Heart right ventricle (tissue), 16 donors: ENCODE measurements at regions not wholly inside any gene's neighbourhood (a gene's known extent, or its start where the extent isn't known, plus 50 kb on each side); places are given as distances from the start of the nearest gene placed in this dataset.

ENCODE experiments used
- ATAC-seq, 8 donors: fragments of 200-7000 bp; cut with Tn5 transposase; one replicate each; pipeline ENCODE4 v1.9.1; 2020; ENCODE audit warnings: mild to moderate bottlenecking in 8 of 8, moderate library complexity in 8 of 8, moderate number of reproducible peaks in 1 of 8
- DNase-seq, 2 donors: peaks; one replicate each; pipeline ENCODE4 v3.0.0-alpha.2; 2020
- H3K27ac ChIP-seq, 10 donors: fragments of 200-600 bp; sonication (generic) in 2 of 10; one replicate each; pipeline versions ENCODE4 v1.5.0 to v1.8.0; 2020 to 2022; ENCODE audit warnings: mild to moderate bottlenecking in 3 of 10
- H3K27me3 ChIP-seq, 7 donors: fragments of 200-600 bp; one replicate each; pipeline ENCODE4 v1.8.0; 2021 to 2022; ENCODE audit warnings: mild to moderate bottlenecking in 2 of 7
- H3K36me3 ChIP-seq, 9 donors: fragments of 200-600 bp; sonication (generic) in 1 of 9; one replicate each; pipeline versions ENCODE4 v1.5.0 to v1.8.0; 2020 to 2022; ENCODE audit warnings: mild to moderate bottlenecking in 2 of 9
- H3K4me1 ChIP-seq, 9 donors: fragments of 200-600 bp; sonication (generic) in 1 of 9; one replicate each; pipeline versions ENCODE4 v1.5.0 to v1.8.0; 2020 to 2022; ENCODE audit warnings: mild to moderate bottlenecking in 4 of 9
- H3K4me3 ChIP-seq, 10 donors: fragments of 200-600 bp; sonication (generic) in 2 of 10; one replicate each; pipeline versions ENCODE4 v1.5.0 to v1.8.0; 2020 to 2022; ENCODE audit warnings: mild to moderate bottlenecking in 7 of 10, moderate library complexity in 2 of 10
- H3K9me3 ChIP-seq, 11 donors: fragments of 200-600 bp in 10 of 11; sonication (generic) in 2 of 11; one replicate each; pipeline versions ENCODE4 v1.5.0 to v1.8.0; 2013 to 2022; ENCODE audit warnings: mild to moderate bottlenecking in 2 of 11, control low read depth in 1 of 11, moderate library complexity in 1 of 11
- CTCF ChIP-seq, 9 donors: fragments of 200-600 bp; sonication (generic) in 2 of 9; IDR thresholded peaks; one replicate each; pipeline versions ENCODE4 v1.5.0 to v1.8.0; 2021 to 2022; ENCODE audit warnings: antibody characterized with exemption in 9 of 9, mild to moderate bottlenecking in 5 of 9, moderate library complexity in 1 of 9
- WGBS, 2 donors: extraction: QIAGEN DNeasy Blood & Tissue Kit; methylation state at CpG; one replicate each; pipeline ENCODE4 v1.1.7; 2013; ENCODE audit warnings: inconsistent platforms in 1 of 2; 5-methylcytosine and 5-hydroxymethylcytosine counted together
- intact Hi-C, 10 donors: fragments of 100-400 bp; cut with DNase I; formaldehyde crosslinking; loops; one replicate each; pipeline versions ENCODE4 v1.11.1 to v1.14.2; 2022
- donor health status: Arrhythmogenic right ventricular cardiomyopathy.
- donor health status: ischemic (EF 13 %, LVEDD 7.1; RV severe dilation, severe dysfunction).
- donor health status: healthy with polysubstance abuse.
- donor health status: DM: no; HTN: yes; CAD: no.
- donor health status: DM: no; HTN: no; CAD: no.
- donor health status: ischemic (EF 25% LVEDD 6.9; RV normal size, moderate dysfunction).
- donor health status: ischemic (EF 25% LVEDD 5.7; RV mildly dilated, moderate dysfunction).
- donor health status: healthy.
- donor health status: DM: yes; HTN: yes; CAD: no.
- donor health status: Ischemic cardiomyopathy.
- donor health status: ischemic (EF 35%, LVEDD 5.7; RV mildly dilated, moderate dysfunction).
- donor health status: nonischemic (EF 11% LVEDD 7.7; RV severe dilation, severe dysfunction).
- donor health status: DM: yes; HTN: yes; CAD: no.
- donor health status: PGD.
- donor health status: ischemic (EF 29% LVEDD 5.4; RV normal size, mild dysfunction).
- donor health status: nonischemic (EF 23%, LVEDD 6.1; RV moderate dilation, normal function).

GRCh38 chr19:31668921-31669320, 319.7 kb upstream of the TSHZ3 start:
- no peak for TF ChIP-seq CTCF (IDR thresholded peaks at IDR 0.05)
- WGBS, 2 donors, result 85 to 88% methylated on average over 4 of the region's 4 CpGs
- no peak for ATAC-seq
- Histone ChIP-seq H3K9me3 (no peaks in the 10 kb centered on the region), H3K36me3 (no peaks in the 10 kb centered on the region), H3K27ac (no peak overlapping the region), H3K4me1 (no peaks in the 10 kb centered on the region), H3K4me3 (no peak overlapping the region), H3K27me3 (peaks cover 0 to 17% (median 0%) of the 10 kb centered on the region in 7 donors)
- intact Hi-C loops, result no loop called here
- no peak for DNase-seq

GRCh38 chr19:31670931-31671330, 321.7 kb upstream of the TSHZ3 start:
- ATAC-seq, result no peak
- no peak overlapping the region for H3K4me3 ChIP-seq
- H3K9me3 ChIP-seq, result no peaks in the 10 kb centered on the region
- no peak for DNase-seq
- peaks cover 0 to 17% (median 0%) of the 10 kb centered on the region in 7 donors for H3K27me3 ChIP-seq
- H3K36me3 ChIP-seq, result no peaks in the 10 kb centered on the region
- intact Hi-C loops, result loop anchor here in 4 of 10 donors (10.0 kb wide), 2 partner anchors 374 to 554 kb away; no protein-coding TSS in a partner anchor
- H3K4me1 ChIP-seq, result no peaks in the 10 kb centered on the region
- no peak for TF ChIP-seq CTCF (IDR thresholded peaks at IDR 0.05)
- 83 to 88% methylated on average over 10 of the region's 10 CpGs for WGBS, 2 donors
- H3K27ac ChIP-seq, result no peak overlapping the region

GRCh38 chr19:31671411-31672035, 322.3 kb upstream of the TSHZ3 start:
- intact Hi-C loops, result loop anchor here in 4 of 10 donors (10.0 kb wide), 2 partner anchors 373 to 553 kb away; no protein-coding TSS in a partner anchor
- no peak overlapping the region for H3K27ac ChIP-seq
- no peaks in the 10 kb centered on the region for H3K9me3 ChIP-seq
- no peaks in the 10 kb centered on the region for H3K36me3 ChIP-seq
- H3K27me3 ChIP-seq, result peaks cover 0 to 17% (median 0%) of the 10 kb centered on the region in 7 donors
- DNase-seq (no peak), ATAC-seq (no peak)
- 83 to 87% methylated on average over 10 of the region's 10 CpGs for WGBS, 2 donors
- H3K4me3 ChIP-seq, result no peak overlapping the region
- H3K4me1 ChIP-seq, result no peaks in the 10 kb centered on the region
- TF ChIP-seq CTCF (IDR thresholded peaks at IDR 0.05), result no peak

- WGBS, 2 donors, result 61 to 62% methylated on average over 11 of the region's 11 CpGs
- ATAC-seq (no peak), DNase-seq (no peak)
- Histone ChIP-seq H3K4me3 (no peak overlapping the region), H3K9me3 (no peaks in the 10 kb centered on the region), H3K27me3 (peaks cover 0 to 14% (median 0%) of the 10 kb centered on the region in 7 donors), H3K4me1 (no peaks in the 10 kb centered on the region), H3K27ac (no peak overlapping the region), H3K36me3 (no peaks in the 10 kb centered on the region)
- TF ChIP-seq CTCF (IDR thresholded peaks at IDR 0.05), result no peak
- intact Hi-C loops, result loop anchor here in 7 of 10 donors (5.0 to 10.0 kb wide), 4 partner anchors 368 to 550 kb away; no protein-coding TSS in a partner anchor
Observed at GRCh38 chr19:31674503-31675192, 325.4 kb upstream of the TSHZ3 start.
